Stimulated activated CD8-positive, alpha-beta memory T cell treated with anti-CD3 and anti-CD28 coated beads, Interleukin-7, amount 100 ng/mL, for 24 hours (primary cell): ENCODE measurements at regions not wholly inside any gene's neighbourhood (a gene's known extent, or its start where the extent isn't known, plus 50 kb on each side); places are given as distances from the start of the nearest gene placed in this dataset.
"Not testable (repeated sequence)": the region's sequence is repeated elsewhere in the genome, so short reads cannot be mapped to it uniquely, and the experiment has no call there.

Experiments
- DNase-seq: peaks from one replicate; pipeline ENCODE4 v3.0.0-alpha.2; 2020; ENCODE audit warnings: low read depth

GRCh38 chr1:30458730-30459485 is 264.5 kb downstream of the MATN1 start:
- DNase-seq, result not testable (repeated sequence)

GRCh38 chr1:30452925-30453324 is 270.5 kb downstream of the MATN1 start:
- DNase-seq, result no peak

- DNase-seq, result no peak
Observed at GRCh38 chr1:30452170-30452569, 271.2 kb downstream of the MATN1 start.

GRCh38 chr1:30451532-30452125 is 271.8 kb downstream of the MATN1 start:
- no peak for DNase-seq

- no peak for DNase-seq
Observed at GRCh38 chr1:30450818-30451233, 272.6 kb downstream of the MATN1 start.

- DNase-seq, result no peak
Observed at GRCh38 chr1:30450148-30450817, 273.1 kb downstream of the MATN1 start.

- DNase-seq, result no peak
Observed at GRCh38 chr1:30449428-30450147, 273.8 kb downstream of the MATN1 start.

- no peak for DNase-seq
Observed at GRCh38 chr1:30449003-30449402, 274.4 kb downstream of the MATN1 start.

- DNase-seq, result no peak
Observed at GRCh38 chr1:30447701-30448100, 275.7 kb downstream of the MATN1 start.

- DNase-seq, result no peak
Observed at GRCh38 chr1:30447080-30447479, 276.3 kb downstream of the MATN1 start.

GRCh38 chr1:30446508-30446907 is 276.9 kb downstream of the MATN1 start:
- no peak for DNase-seq

- DNase-seq, result no peak
Observed at GRCh38 chr1:30446095-30446494, 277.3 kb downstream of the MATN1 start.

- no peak for DNase-seq
Observed at GRCh38 chr1:30445449-30445848, 277.9 kb downstream of the MATN1 start.

- DNase-seq, result no peak
Observed at GRCh38 chr1:30444850-30445249, 278.5 kb downstream of the MATN1 start.

GRCh38 chr1:30444401-30444800 is 279.0 kb downstream of the MATN1 start:
- DNase-seq, result no peak

GRCh38 chr1:30438274-30438673 is 285.1 kb downstream of the MATN1 start:
- DNase-seq, result not testable (repeated sequence)

GRCh38 chr1:30437059-30437576 is 286.3 kb downstream of the MATN1 start:
- no peak for DNase-seq

- DNase-seq, result no peak
Observed at GRCh38 chr1:30427545-30427944, 295.8 kb downstream of the MATN1 start.

GRCh38 chr1:30425046-30425445 is 298.3 kb downstream of the MATN1 start:
- no peak for DNase-seq

GRCh38 chr1:30423570-30423969 is 299.8 kb downstream of the MATN1 start:
- DNase-seq, result no peak

- DNase-seq, result no peak
Observed at GRCh38 chr1:30422251-30422650, 301.1 kb downstream of the MATN1 start.

GRCh38 chr1:30420519-30421050 is 302.8 kb downstream of the MATN1 start:
- DNase-seq, result no peak
